GM10266 (cell line): ENCODE measurements at regions not wholly inside any gene's neighbourhood (a gene's known extent, or its start where the extent isn't known, plus 50 kb on each side); places are given as distances from the start of the nearest gene placed in this dataset.

Experiments
- DNase-seq: peaks from one replicate; pipeline ENCODE4 v3.0.0; 2012; ENCODE audit errors: extremely low spot score
- CTCF ChIP-seq: IDR thresholded peaks from 2 replicates; pipeline ENCODE4 v1.5.1; 2012; ENCODE audit warnings: mild to moderate bottlenecking, low read depth; ENCODE audit not compliant: control insufficient read depth, insufficient read depth; ENCODE audit errors: missing control alignments

- no peak for TF ChIP-seq CTCF
- no peak for DNase-seq
These were observed 213.6 kb upstream of the AMIGO2 start for GRCh38 chr12:47293406-47293805.

- no peak for TF ChIP-seq CTCF
- no peak for DNase-seq
These were observed 206.9 kb upstream of the AMIGO2 start for GRCh38 chr12:47286676-47287075.
